HEK293 (cell line): ENCODE measurements at regions not wholly inside any gene's neighbourhood (a gene's known extent, or its start where the extent isn't known, plus 50 kb on each side); places are given as distances from the start of the nearest gene placed in this dataset.

Experiments used
- CTCF ChIP-seq: fragments of 450-650 bp; formaldehyde crosslinking; IDR thresholded peaks from 2 replicates; pipeline ENCODE4 v1.5.1; 2016; ENCODE audit warnings: missing biosample characterization, missing genetic modification characterization
- REPIN1 ChIP-seq: fragments of 450-650 bp; formaldehyde crosslinking; IDR thresholded peaks from 2 replicates; pipeline ENCODE4 v1.5.1; 2017; ENCODE audit warnings: missing biosample characterization, missing genetic modification characterization, low read depth
- ZNF133 ChIP-seq: fragments of 450-650 bp; formaldehyde crosslinking; IDR thresholded peaks from 2 replicates; pipeline ENCODE4 v1.5.1; 2016; ENCODE audit warnings: missing biosample characterization, missing genetic modification characterization
- ZNF146 ChIP-seq: fragments of 450-650 bp; formaldehyde crosslinking; IDR thresholded peaks from 2 replicates; pipeline ENCODE4 v1.5.1; 2016; ENCODE audit warnings: missing biosample characterization, missing genetic modification characterization
- ZNF18 ChIP-seq: fragments of 450-650 bp; formaldehyde crosslinking; IDR thresholded peaks from 2 replicates; pipeline ENCODE4 v1.5.1; 2016; ENCODE audit warnings: missing biosample characterization, missing genetic modification characterization
- TF ChIP-seq, protein P1 (sequence below): fragments of 450-650 bp; formaldehyde crosslinking; conservative IDR thresholded peaks from 2 replicates; pipeline ENCODE4 v1.5.1; 2016; ENCODE audit warnings: low read depth, missing biosample characterization, missing genetic modification characterization
- TF ChIP-seq, protein P2 (sequence below): fragments of 450-650 bp; formaldehyde crosslinking; IDR thresholded peaks from 2 replicates; pipeline ENCODE4 v1.5.1; 2016; ENCODE audit warnings: missing biosample characterization, missing genetic modification characterization

DNA sequence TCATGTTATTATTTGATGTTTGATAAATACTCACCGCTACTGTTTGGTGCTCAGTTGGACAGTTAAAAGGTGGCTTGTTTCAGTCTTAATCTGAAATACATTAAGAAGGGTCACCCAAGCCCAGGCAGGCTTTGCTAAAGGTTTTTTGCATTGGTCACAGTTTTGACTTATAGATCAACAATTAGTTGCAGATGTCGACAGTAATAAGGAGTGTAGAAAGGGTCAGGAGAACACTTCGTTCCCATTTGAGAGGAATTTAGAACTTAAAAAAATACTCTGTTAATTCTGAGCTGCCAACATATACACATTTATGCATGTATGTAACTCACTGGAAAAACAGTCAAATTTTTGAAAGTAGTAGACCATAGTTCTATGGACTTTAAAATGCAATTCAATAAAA is 130.3 kb downstream of the TMEM30B start:
- TF ChIP-seq, protein P1, sequence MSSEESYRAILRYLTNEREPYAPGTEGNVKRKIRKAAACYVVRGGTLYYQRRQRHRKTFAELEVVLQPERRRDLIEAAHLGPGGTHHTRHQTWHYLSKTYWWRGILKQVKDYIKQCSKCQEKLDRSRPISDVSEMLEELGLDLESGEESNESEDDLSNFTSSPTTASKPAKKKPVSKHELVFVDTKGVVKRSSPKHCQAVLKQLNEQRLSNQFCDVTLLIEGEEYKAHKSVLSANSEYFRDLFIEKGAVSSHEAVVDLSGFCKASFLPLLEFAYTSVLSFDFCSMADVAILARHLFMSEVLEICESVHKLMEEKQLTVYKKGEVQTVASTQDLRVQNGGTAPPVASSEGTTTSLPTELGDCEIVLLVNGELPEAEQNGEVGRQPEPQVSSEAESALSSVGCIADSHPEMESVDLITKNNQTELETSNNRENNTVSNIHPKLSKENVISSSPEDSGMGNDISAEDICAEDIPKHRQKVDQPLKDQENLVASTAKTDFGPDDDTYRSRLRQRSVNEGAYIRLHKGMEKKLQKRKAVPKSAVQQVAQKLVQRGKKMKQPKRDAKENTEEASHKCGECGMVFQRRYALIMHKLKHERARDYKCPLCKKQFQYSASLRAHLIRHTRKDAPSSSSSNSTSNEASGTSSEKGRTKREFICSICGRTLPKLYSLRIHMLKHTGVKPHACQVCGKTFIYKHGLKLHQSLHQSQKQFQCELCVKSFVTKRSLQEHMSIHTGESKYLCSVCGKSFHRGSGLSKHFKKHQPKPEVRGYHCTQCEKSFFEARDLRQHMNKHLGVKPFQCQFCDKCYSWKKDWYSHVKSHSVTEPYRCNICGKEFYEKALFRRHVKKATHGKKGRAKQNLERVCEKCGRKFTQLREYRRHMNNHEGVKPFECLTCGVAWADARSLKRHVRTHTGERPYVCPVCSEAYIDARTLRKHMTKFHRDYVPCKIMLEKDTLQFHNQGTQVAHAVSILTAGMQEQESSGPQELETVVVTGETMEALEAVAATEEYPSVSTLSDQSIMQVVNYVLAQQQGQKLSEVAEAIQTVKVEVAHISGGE (tag by site-specific recombination): no peak
- TF ChIP-seq ZNF18 (tag by site-specific recombination) (no peak), ZNF146 (tag by site-specific recombination) (no peak), ZNF133 (tag by site-specific recombination) (no peak), REPIN1 (no peak), CTCF (tag by site-specific recombination) (no peak)
- TF ChIP-seq, protein P2, sequence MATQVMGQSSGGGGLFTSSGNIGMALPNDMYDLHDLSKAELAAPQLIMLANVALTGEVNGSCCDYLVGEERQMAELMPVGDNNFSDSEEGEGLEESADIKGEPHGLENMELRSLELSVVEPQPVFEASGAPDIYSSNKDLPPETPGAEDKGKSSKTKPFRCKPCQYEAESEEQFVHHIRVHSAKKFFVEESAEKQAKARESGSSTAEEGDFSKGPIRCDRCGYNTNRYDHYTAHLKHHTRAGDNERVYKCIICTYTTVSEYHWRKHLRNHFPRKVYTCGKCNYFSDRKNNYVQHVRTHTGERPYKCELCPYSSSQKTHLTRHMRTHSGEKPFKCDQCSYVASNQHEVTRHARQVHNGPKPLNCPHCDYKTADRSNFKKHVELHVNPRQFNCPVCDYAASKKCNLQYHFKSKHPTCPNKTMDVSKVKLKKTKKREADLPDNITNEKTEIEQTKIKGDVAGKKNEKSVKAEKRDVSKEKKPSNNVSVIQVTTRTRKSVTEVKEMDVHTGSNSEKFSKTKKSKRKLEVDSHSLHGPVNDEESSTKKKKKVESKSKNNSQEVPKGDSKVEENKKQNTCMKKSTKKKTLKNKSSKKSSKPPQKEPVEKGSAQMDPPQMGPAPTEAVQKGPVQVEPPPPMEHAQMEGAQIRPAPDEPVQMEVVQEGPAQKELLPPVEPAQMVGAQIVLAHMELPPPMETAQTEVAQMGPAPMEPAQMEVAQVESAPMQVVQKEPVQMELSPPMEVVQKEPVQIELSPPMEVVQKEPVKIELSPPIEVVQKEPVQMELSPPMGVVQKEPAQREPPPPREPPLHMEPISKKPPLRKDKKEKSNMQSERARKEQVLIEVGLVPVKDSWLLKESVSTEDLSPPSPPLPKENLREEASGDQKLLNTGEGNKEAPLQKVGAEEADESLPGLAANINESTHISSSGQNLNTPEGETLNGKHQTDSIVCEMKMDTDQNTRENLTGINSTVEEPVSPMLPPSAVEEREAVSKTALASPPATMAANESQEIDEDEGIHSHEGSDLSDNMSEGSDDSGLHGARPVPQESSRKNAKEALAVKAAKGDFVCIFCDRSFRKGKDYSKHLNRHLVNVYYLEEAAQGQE (tag by site-specific recombination): no peak
